Psoas muscle (tissue), 7 donors: ENCODE measurements at regions not wholly inside any gene's neighbourhood (a gene's known extent, or its start where the extent isn't known, plus 50 kb on each side); places are given as distances from the start of the nearest gene placed in this dataset.

Source experiments
- ATAC-seq, 4 donors: fragments of 200-7000 bp; cut with Tn5 transposase; one replicate each; pipeline ENCODE4 v1.9.1; 2020; ENCODE audit warnings: moderate library complexity in 3 of 4, mild to moderate bottlenecking in 2 of 4
- DNase-seq, 2 donors: peaks; one replicate each; pipeline ENCODE4 v3.0.0-alpha.2; 2020
- H3K27ac ChIP-seq: fragments of 200-600 bp; one replicate; pipeline ENCODE4 v1.8.0; 2022
- H3K27me3 ChIP-seq, 3 donors: fragments of 200-600 bp in 1 of 3; one replicate each; pipeline versions ENCODE4 v1.6.1 to v1.8.0; 2013 to 2022; ENCODE audit warnings: low read length in 2 of 3, mild to moderate bottlenecking in 2 of 3, moderate library complexity in 1 of 3; ENCODE audit not compliant: insufficient read depth in 3 of 3
- H3K36me3 ChIP-seq, 2 donors: fragments of 200-600 bp in 1 of 2; one replicate each; pipeline versions ENCODE4 v1.6.1 to v1.8.0; 2013 to 2022; ENCODE audit warnings: low read depth in 1 of 2, mild to moderate bottlenecking in 1 of 2, moderate library complexity in 1 of 2; ENCODE audit not compliant: insufficient read depth in 1 of 2
- H3K4me1 ChIP-seq: fragments of 200-600 bp; one replicate; pipeline ENCODE4 v1.8.0; 2022
- H3K4me3 ChIP-seq: fragments of 200-600 bp; one replicate; pipeline ENCODE4 v1.8.0; 2022; ENCODE audit warnings: mild to moderate bottlenecking
- H3K9me3 ChIP-seq: fragments of 200-600 bp; one replicate; pipeline ENCODE4 v1.8.0; 2022
- WGBS, 3 donors: extraction: QIAGEN DNeasy Blood & Tissue Kit; methylation state at CpG; one replicate each; pipeline versions ENCODE4 v1.1.6 to v1.1.7; 2013; 5-methylcytosine and 5-hydroxymethylcytosine counted together
- intact Hi-C, 2 donors: fragments of 100-400 bp; cut with DNase I; formaldehyde crosslinking; loops; one replicate each; pipeline versions ENCODE4 v1.11.0 to v1.14.2; 2022
- TF ChIP-seq, protein P1 (sequence below): fragments of 200-600 bp; IDR thresholded peaks from one replicate; pipeline ENCODE4 v1.8.0; 2022; ENCODE audit warnings: antibody characterized with exemption
- donor health status: healthy with polysubstance abuse.
- donor health status: DM: no; HTN: no; CAD: no; lungs with moderate emphysema.
- donor health status: Bipolar disorder and iron deficiency.
- donor health status: healthy.
- donor health status: DM: yes; HTN: yes; CAD: no.
- donor health status: DM: no; HTN: no; CAD: no.
- donor health status: DM: yes; HTN: yes; CAD: no.

DNA sequence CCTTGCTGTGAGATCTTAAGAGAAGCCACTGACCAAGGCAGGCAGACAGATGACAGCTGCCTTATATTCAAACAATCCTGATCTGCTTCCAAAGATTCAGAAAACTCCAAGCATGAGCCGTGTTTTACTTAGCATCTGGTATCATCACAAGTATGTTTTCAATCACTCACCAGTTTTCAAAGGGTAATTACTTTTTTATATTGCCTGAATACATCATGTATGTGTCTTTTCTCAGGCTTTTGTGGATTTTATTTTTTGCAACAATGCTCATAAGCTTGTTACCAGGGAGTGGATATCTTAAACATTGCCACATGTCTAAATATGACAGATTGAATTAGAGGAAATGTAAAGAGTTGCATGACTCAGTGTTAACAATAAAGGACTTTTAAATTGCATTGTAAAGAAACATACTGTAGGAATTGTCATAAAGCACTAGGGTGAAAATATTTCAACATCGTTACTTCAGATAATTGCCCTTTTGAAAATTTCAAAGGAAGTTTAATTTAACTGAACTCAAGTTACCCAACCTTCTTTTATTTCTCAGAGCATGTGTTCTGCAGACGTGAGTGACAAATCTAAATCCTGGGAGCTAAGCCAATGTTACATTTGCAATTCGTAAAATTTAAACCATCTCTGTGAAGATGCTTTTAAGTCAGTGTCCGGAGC lies 326.1 kb downstream of the PLK2 start:
- WGBS, 3 donors = 15 to 19% (median 18%) methylated on average over 5 of the region's 5 CpGs

DNA sequence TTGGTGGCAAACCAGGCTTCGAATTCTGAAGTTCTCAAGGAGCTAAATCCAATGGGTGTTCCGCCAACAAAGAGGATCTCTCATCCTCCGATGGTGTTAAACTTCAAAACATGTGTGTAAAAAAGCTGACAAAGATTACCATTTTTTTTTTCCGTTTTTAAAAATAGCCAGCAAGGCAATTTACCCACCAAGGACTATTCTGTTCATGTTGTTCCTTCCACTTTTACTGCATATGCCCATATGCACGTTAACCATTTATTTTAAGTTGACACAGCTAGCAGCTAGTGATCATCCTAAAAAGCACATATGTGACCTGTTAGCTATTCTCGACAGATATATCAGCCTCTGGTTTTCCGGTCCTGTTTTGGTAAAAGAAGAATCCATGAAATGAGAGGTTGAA lies 326.7 kb downstream of the PLK2 start:
- Histone ChIP-seq H3K27ac (no peak overlapping the region), H3K9me3 (no peaks in the 10 kb centered on the region), H3K27me3 (no peaks in the 10 kb centered on the region), H3K4me3 (no peak overlapping the region), H3K36me3 (no peaks in the 10 kb centered on the region), H3K4me1 (peaks cover 8% of the 10 kb centered on the region)
- TF ChIP-seq, protein P1, sequence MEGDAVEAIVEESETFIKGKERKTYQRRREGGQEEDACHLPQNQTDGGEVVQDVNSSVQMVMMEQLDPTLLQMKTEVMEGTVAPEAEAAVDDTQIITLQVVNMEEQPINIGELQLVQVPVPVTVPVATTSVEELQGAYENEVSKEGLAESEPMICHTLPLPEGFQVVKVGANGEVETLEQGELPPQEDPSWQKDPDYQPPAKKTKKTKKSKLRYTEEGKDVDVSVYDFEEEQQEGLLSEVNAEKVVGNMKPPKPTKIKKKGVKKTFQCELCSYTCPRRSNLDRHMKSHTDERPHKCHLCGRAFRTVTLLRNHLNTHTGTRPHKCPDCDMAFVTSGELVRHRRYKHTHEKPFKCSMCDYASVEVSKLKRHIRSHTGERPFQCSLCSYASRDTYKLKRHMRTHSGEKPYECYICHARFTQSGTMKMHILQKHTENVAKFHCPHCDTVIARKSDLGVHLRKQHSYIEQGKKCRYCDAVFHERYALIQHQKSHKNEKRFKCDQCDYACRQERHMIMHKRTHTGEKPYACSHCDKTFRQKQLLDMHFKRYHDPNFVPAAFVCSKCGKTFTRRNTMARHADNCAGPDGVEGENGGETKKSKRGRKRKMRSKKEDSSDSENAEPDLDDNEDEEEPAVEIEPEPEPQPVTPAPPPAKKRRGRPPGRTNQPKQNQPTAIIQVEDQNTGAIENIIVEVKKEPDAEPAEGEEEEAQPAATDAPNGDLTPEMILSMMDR = no peak
- ATAC-seq (no peak), DNase-seq (no peak)
- intact Hi-C loops = no loop called here
- WGBS, 3 donors = 34 to 39% (median 37%) methylated on average over 7 of the region's 7 CpGs

More for the DNA sequence above, 326.1 kb downstream of the PLK2 start:
- DNase-seq = no peak
- no peaks in the 10 kb centered on the region for H3K9me3 ChIP-seq
- peaks cover 8% of the 10 kb centered on the region for H3K4me1 ChIP-seq
- peak in 1 of 4 donors; percentile 28 for ATAC-seq
- no peak overlapping the region for H3K27ac ChIP-seq
- H3K4me3 ChIP-seq = no peak overlapping the region
- intact Hi-C loops = no loop called here
- no peaks in the 10 kb centered on the region for H3K36me3 ChIP-seq
- no peaks in the 10 kb centered on the region for H3K27me3 ChIP-seq
- TF ChIP-seq, protein P1 = no peak

DNA sequence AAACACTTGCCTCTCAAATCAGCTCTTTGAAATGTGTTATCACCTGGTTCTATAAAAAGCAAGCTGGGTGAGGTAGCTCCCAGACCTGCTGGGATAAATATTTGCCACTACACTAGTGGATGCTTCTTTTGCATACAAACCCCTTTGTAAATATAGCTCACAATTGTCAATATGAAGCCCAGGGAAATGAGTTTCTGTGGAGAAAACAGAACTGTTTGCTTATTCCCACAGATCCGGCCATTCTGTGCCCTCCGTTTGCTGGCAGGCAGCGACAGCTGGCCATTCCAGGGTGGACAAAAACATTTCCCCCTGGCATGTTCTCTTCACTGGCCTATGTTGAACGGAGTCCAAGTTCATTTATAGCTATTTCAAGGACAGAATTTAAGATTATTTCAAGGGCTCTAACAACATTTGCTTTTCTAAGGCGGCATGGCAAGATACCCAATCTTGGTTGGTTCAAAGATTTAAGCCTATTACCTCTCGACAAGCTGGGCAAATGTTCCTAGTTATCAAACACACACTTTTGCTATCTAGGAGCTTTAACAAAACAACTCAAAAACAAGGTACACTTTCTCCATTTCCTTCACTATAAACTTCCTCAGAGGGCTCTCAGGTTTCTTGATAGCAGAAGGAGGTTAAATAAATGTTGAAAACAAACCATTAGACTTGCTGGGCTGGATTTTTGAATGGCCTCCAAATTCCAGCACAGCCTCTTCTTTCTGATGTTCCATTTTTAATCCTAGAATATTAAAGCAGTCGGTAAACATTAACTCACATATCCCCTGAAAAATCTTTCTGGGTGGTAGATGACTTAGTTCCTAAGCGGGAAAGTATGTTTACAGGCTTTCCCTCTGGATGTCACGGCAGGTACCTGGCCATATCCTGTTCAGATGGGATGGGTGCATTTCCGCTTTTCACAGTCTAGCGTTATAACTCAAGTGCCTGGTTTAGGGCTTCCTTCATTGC lies 332.3 kb downstream of the PLK2 start:
- TF ChIP-seq, protein P1 = no peak
- no peak for ATAC-seq
- intact Hi-C loops = no loop called here
- DNase-seq = no peak
- H3K4me3 ChIP-seq = no peak overlapping the region
- 38 to 51% (median 40%) methylated on average over 11 of the region's 11 CpGs for WGBS, 3 donors
- H3K4me1 ChIP-seq = peaks cover 14% of the 10 kb centered on the region
- no peaks in the 10 kb centered on the region for H3K9me3 ChIP-seq
- no peak overlapping the region for H3K27ac ChIP-seq
- H3K36me3 ChIP-seq = no peaks in the 10 kb centered on the region
- no peaks in the 10 kb centered on the region for H3K27me3 ChIP-seq

GRCh38 chr5:58123501-58123900 lies 336.4 kb downstream of the PLK2 start:
- Histone ChIP-seq H3K9me3 (no peaks in the 10 kb centered on the region), H3K27ac (no peak overlapping the region), H3K4me1 (peaks cover 14% of the 10 kb centered on the region), H3K4me3 (no peak overlapping the region), H3K27me3 (no peaks in the 10 kb centered on the region), H3K36me3 (no peaks in the 10 kb centered on the region)
- 88 to 95% (median 90%) methylated on average over 4 of the region's 4 CpGs for WGBS, 3 donors
- no peak for ATAC-seq
- DNase-seq = no peak
- TF ChIP-seq, protein P1 = no peak
- intact Hi-C loops = no loop called here
